Peyer's patch (tissue), 4 donors: ENCODE measurements at regions not wholly inside any gene's neighbourhood (a gene's known extent, or its start where the extent isn't known, plus 50 kb on each side); places are given as distances from the start of the nearest gene placed in this dataset.

ENCODE experiments used
- POLR2A ChIP-seq, 2 donors: fragments of 450-650 bp; IDR thresholded peaks; one replicate each; pipeline ENCODE4 v1.5.1; 2017; ENCODE audit warnings: antibody characterized with exemption in 2 of 2, mild to moderate bottlenecking in 2 of 2, moderate library complexity in 2 of 2
- TF ChIP-seq, protein P1 (sequence below), 6 experiments: fragments of 450-650 bp in 4 of 6; fragments of 200-600 bp in 2 of 6; sonication (generic) in 1 of 6; IDR thresholded peaks; one replicate each; pipeline ENCODE4 v1.5.1; 2017 to 2019; ENCODE audit warnings: antibody characterized with exemption in 6 of 6, mild to moderate bottlenecking in 3 of 6, moderate library complexity in 1 of 6

DNA sequence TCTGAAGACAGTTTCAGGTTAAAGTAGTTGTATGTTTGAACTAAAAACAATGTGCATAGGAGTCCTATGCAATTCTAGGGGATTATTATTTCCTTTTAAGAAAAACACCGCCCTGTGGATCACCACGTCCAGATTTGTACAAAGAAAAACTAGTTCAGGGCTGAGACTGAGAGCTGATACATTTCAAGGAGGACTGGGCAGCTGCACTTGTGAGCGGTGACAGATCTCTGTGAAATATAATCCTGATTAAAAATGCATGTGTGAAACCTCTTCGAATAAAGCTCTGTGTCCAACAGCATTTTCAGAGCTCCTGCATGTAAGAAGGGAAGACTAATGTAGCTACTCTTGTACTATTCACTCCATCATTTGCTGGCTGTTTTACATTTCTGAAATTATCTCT, 365.8 kb upstream of the PITX2 start:
- TF ChIP-seq, protein P1, sequence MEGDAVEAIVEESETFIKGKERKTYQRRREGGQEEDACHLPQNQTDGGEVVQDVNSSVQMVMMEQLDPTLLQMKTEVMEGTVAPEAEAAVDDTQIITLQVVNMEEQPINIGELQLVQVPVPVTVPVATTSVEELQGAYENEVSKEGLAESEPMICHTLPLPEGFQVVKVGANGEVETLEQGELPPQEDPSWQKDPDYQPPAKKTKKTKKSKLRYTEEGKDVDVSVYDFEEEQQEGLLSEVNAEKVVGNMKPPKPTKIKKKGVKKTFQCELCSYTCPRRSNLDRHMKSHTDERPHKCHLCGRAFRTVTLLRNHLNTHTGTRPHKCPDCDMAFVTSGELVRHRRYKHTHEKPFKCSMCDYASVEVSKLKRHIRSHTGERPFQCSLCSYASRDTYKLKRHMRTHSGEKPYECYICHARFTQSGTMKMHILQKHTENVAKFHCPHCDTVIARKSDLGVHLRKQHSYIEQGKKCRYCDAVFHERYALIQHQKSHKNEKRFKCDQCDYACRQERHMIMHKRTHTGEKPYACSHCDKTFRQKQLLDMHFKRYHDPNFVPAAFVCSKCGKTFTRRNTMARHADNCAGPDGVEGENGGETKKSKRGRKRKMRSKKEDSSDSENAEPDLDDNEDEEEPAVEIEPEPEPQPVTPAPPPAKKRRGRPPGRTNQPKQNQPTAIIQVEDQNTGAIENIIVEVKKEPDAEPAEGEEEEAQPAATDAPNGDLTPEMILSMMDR (IDR thresholded peaks at IDR 0.05), result no peak
- TF ChIP-seq POLR2A (IDR thresholded peaks at IDR 0.05), result no peak
